ENCODE measurements at regions not wholly inside any gene's neighbourhood (a gene's known extent, or its start where the extent isn't known, plus 50 kb on each side); places are given as distances from the start of the nearest gene placed in this dataset.

- DNase-seq = no peak
Measured at GRCh38 chr17:77435272-77436057, 294.7 kb downstream of the SEC14L1 start.

- no peak for DNase-seq
Measured at GRCh38 chr17:77436058-77436442, 295.3 kb downstream of the SEC14L1 start.

DNA sequence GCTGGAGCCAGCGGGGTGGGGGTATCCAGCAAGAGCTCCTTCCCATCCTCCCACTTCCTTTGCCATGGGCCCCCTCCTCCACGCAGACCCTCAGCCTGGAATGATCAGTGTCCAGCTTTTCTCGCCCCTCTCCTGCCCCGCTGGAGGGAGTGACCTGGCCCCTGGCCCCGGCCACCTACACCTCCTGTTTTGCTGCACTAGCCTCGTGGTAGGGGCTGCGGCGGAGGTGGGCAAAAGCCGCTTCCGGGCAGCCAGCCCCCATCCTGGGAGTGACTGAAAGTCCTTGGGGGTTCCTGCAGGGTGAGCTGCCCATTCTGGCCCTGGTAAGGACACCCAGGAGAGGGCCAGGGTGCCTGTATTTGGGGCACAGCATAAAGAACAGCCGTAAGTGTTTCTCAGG, 295.7 kb downstream of the SEC14L1 start:
- DNase-seq = no peak

- no peak for DNase-seq
Measured at GRCh38 chr17:77437017-77437416, 296.2 kb downstream of the SEC14L1 start.

- no peak for DNase-seq
Measured at GRCh38 chr17:77437747-77438146, 297.0 kb downstream of the SEC14L1 start.

DNA sequence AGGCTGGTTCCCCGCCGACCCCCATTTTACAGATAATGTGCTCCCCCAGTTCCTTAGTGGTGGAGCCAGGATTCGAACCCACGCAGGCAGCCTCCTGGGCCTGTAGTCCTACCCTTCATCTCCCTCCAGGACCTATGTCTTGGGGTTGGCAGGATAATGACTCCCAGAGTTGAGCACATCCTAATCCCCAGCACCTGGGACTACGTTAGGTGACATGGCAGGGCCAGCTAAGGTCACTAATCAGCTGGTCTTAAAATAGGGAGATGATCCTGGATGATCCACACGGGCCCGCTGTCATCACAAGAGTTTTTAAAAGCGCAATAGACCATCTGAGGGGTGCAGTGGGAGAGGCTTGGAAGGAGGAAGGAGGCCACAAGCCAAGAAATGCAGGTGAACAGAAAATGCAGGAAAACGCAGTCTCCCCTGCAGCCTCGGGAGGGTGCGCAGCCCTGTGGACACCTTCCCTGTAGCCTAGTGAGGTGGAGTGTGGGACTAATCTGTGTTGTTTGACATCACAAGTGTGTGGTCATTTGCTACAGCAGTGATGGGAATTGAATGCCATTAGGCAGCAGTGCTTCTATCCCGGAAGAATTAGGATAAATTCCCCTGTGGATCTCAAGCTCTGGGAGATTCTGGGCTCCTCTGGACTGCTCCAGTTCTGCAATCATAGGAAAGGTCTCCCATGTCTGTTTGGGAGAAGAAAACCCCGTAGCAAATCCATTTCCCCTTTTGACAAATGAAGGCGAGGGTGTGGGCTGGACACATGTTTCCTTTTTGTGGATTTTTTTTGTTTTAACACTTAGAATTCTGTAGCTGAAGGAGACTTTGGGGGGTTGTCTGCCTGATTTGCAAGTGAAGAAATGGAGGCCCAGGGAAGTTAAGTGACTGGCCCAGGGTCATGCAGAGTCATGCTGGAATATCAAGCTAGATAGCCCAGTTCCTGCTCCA, 297.7 kb downstream of the SEC14L1 start:
- no peak for DNase-seq

DNA sequence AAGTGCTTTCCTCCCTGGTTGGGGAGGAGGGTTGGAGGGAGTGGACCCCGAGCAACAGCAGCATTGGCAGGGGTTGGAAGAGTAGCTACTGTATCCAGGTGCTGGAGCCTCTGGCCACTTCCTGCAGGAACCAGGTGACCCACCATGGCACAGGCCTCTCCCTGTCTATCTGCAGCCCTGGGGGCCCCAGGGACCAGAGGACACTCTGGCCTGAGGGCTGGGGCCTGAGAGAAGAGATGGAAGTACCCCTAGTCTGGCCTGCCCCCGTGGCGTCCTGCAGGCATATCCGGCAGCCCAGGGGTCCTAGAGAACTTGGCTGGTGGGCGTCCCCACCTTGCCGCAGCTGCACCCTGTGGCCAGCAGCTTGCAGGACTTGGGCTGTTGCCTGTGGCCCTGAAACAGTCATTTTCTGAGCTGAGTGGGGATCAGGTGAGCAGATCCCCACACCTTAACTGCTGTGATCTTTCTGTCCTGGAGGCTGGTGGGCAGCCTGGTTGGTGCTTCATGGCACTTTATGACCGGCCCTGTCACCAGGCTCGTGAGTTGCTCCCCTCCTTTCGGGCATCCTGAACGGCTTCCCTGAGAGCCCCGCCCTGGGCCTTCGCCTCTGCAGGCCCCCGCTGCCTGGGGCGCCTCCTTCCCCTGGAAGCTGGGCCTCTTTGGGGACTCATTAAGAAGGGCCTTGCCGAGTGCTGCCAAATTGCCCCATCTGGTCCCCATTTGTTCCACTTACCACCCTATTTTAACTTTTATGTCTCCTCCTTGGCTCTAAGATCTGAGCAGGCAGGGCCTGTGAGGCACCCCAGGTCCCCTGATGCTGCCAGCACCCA, 298.6 kb downstream of the SEC14L1 start:
- no peak for DNase-seq

GRCh38 chr17:77440560-77440981, 299.8 kb downstream of the SEC14L1 start:
- DNase-seq = no peak

- DNase-seq = no peak
Measured at GRCh38 chr17:77441130-77441920, 300.6 kb downstream of the SEC14L1 start.

DNA sequence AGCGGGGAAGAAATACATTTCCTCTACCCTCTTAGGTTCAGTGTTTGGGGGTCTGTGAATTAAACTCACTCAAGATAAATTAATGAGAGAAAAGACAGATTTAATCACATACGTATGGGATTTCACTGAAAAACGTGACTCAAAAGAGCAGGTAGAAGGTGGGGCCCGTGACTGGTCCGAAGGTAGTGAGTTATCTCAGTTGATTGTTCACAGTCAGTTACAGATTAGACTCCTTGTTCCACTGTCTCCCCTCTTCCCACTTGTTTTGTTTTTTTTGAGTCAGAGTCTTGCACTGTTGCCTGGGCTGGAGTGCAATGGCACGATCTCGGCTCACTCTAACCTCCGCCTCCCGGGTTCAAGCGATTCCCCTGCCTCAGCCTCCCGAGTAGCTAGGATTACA, 301.2 kb downstream of the SEC14L1 start:
- no peak for DNase-seq

- no peak for DNase-seq
Measured at GRCh38 chr17:77442976-77443747, 302.4 kb downstream of the SEC14L1 start.

GRCh38 chr17:77443748-77444260, 303.0 kb downstream of the SEC14L1 start:
- no peak for DNase-seq

GRCh38 chr17:77444628-77444983, 303.8 kb downstream of the SEC14L1 start:
- DNase-seq = no peak

DNA sequence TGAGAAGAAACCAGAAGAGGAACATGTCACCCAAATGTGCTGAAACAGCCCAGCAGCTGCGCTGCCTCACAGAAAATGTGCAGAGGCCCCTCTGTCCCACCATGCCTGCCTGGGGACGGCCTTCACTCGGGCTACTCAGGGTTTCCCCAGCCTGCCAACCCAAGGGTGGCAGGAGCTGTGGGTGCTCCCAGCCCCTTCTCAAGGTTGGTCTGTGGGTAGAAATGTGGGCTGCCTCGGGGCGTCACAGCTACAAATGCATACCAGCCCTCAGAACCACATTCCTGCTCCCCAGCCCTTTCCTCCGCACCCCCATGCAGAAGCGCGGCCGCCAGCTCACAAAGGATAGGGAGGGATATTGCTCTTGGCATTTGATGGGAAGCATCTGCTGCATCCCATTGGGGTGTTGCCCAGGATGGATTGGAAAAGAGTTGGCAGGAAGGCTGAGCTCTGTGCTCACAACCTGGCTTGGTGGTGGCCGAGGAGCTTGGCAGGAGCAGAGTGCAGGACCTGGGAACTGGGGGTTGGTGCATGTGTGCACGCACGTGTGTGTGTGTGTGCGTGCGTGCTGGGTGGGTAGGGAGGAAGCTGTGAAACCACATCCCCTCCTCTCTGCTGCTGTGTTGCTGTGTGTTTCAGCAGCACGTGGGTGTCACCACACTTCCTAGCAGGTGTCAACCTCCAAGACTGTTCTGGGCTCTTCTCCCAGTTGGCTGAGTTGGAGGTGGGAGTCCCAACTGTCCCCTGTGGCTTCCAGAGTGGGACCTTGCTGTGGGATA, 304.4 kb downstream of the SEC14L1 start:
- DNase-seq = no peak

- no peak for DNase-seq
Measured at GRCh38 chr17:77445760-77446532, 305.2 kb downstream of the SEC14L1 start.

GRCh38 chr17:77446940-77447634, 306.3 kb downstream of the SEC14L1 start:
- DNase-seq = no peak

DNA sequence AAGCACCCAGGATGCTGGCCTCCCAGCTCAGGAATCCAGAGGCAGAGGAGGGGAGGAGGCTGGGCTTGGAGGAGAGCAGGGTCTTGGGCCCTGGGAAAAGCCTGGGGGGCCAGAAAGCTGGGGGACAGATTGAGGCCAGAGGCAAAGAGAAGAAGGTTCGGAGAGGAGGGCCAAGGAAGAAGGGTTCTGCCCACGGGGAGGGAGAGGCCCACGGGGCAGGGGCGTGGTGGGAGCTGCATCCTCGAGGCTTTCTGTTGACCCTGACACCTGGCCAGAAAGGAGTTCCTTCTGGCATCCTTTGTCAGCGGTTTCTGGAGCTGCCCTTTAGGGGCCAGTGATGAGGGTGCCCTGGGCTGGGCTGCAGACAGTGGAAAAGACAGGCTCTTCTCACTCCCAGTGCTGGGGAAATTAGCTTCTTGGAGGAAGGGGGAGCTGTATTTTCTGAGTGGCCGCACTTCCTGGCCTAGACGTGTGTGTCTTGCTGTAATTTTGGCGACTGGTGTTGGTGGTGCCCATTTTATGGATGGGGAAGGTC, 308.7 kb downstream of the SEC14L1 start:
- no peak for DNase-seq

DNA sequence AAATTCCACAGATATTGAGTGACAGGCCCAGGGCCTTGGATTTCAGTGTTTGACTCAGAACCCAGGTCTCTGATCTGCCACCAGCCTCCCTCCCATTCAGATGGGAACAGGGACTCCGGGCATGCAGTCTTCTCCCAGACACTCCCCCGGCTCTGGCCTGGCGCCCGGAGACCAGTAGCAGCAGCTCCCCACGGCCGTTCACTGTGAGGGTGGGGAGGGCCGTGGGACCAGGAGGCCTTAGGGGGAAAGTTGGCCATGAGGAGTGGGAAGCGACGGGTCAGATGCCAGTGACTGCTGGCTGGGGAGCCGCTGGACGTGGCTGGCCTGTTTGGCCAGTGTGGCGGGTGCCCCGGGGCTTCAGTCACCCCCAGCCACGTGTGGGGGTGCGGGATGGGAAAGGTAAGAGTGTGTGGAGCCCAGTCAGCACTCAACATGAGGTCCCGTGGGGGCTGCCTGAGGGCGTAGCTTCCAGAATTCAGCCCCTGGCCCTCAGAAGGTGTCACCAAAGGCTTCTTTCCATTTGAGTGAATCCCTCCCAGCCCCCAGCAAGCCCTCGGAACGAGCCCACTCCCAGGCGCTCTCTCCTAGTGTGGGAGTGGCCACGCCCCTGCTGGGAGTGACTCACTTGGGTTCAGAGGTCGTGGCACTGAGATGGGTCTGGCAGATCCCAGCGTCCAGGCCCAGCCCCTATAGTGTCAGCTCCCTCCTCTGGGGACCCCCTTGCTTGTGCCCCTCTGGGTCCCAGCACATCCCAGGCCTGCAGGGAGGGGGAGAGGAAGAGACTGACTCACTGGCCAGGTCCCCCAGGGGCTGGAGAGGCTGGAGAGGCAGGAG, 309.4 kb downstream of the SEC14L1 start:
- no peak for DNase-seq

Measured in 8988T (cell line).